ENCODE measurements at regions not wholly inside any gene's neighbourhood (a gene's known extent, or its start where the extent isn't known, plus 50 kb on each side); places are given as distances from the start of the nearest gene placed in this dataset.

GRCh38 chr5:175343308-175343707 is 100.7 kb downstream of the DRD1 start:
- TF ChIP-seq EZH2phosphoT487 (IDR thresholded peaks at IDR 0.05; ENCODE audit: borderline replicate concordance): no peak
- Histone ChIP-seq H2AFZ (ENCODE audit: low read length) (no peak overlapping the region), H3F3A (ENCODE audit: low read depth) (no peaks in the 10 kb centered on the region), H3K4me3 (ENCODE audit: low read length, poor library complexity, severe bottlenecking) (no peak overlapping the region), H3K9me3 (ENCODE audit: insufficient read depth, low read depth, low read length) (no peaks in the 10 kb centered on the region), H3K4me2 (ENCODE audit: low read depth, low read length, poor library complexity, severe bottlenecking) (no peak overlapping the region), H3K9ac (ENCODE audit: low read depth, low read length, poor library complexity, severe bottlenecking) (no peak overlapping the region), H3K36me3 (ENCODE audit: insufficient read depth, low read length) (no peaks in the 10 kb centered on the region), H3K27me3 (ENCODE audit: insufficient read depth, low read length, poor library complexity, severe bottlenecking) (no peaks in the 10 kb centered on the region), H3K9me2 (replicated peaks; ENCODE audit: low read depth, low read length) (no peaks in the 10 kb centered on the region), H4K20me1 (ENCODE audit: insufficient read depth, low read length, poor library complexity, severe bottlenecking) (no peaks in the 10 kb centered on the region), H3K4me1 (ENCODE audit: insufficient read depth, low read length, poor library complexity, severe bottlenecking) (no peaks in the 10 kb centered on the region), H3K79me2 (ENCODE audit: insufficient read depth, low read length) (no peaks in the 10 kb centered on the region)

GRCh38 chr5:175340180-175340579 is 103.8 kb downstream of the DRD1 start:
- H3K9me3 ChIP-seq (ENCODE audit: insufficient read depth, low read depth, low read length): no peaks in the 10 kb centered on the region
- no peak overlapping the region for H3K9ac ChIP-seq (ENCODE audit: low read depth, low read length, poor library complexity, severe bottlenecking)
- no peaks in the 10 kb centered on the region for H3K36me3 ChIP-seq (ENCODE audit: insufficient read depth, low read length)
- TF ChIP-seq CTCF (conservative IDR thresholded peaks at IDR 0.05; ENCODE audit: low read length) (no peak), EZH2phosphoT487 (IDR thresholded peaks at IDR 0.05; ENCODE audit: borderline replicate concordance) (no peak)
- no peaks in the 10 kb centered on the region for H3K4me1 ChIP-seq (ENCODE audit: insufficient read depth, low read length, poor library complexity, severe bottlenecking)
- H3K4me3 ChIP-seq (ENCODE audit: low read length, poor library complexity, severe bottlenecking): no peak overlapping the region
- no peaks in the 10 kb centered on the region for H3K79me2 ChIP-seq (ENCODE audit: insufficient read depth, low read length)
- H3K27me3 ChIP-seq (ENCODE audit: insufficient read depth, low read length, poor library complexity, severe bottlenecking): no peaks in the 10 kb centered on the region
- H2AFZ ChIP-seq (ENCODE audit: low read length): no peak overlapping the region
- no peaks in the 10 kb centered on the region for H4K20me1 ChIP-seq (ENCODE audit: insufficient read depth, low read length, poor library complexity, severe bottlenecking)
- no peaks in the 10 kb centered on the region for H3K9me2 ChIP-seq (replicated peaks; ENCODE audit: low read depth, low read length)
- H3F3A ChIP-seq (ENCODE audit: low read depth): no peaks in the 10 kb centered on the region
- H3K4me2 ChIP-seq (ENCODE audit: low read depth, low read length, poor library complexity, severe bottlenecking): no peak overlapping the region

GRCh38 chr5:175337680-175338079 is 106.3 kb downstream of the DRD1 start:
- Histone ChIP-seq H2AFZ (ENCODE audit: low read length) (no peak overlapping the region), H3K4me2 (ENCODE audit: low read depth, low read length, poor library complexity, severe bottlenecking) (no peak overlapping the region), H3K36me3 (ENCODE audit: insufficient read depth, low read length) (no peaks in the 10 kb centered on the region), H3F3A (ENCODE audit: low read depth) (no peaks in the 10 kb centered on the region), H3K4me3 (ENCODE audit: low read length, poor library complexity, severe bottlenecking) (no peak overlapping the region), H3K9ac (ENCODE audit: low read depth, low read length, poor library complexity, severe bottlenecking) (no peak overlapping the region), H3K27me3 (ENCODE audit: insufficient read depth, low read length, poor library complexity, severe bottlenecking) (no peaks in the 10 kb centered on the region), H3K79me2 (ENCODE audit: insufficient read depth, low read length) (no peaks in the 10 kb centered on the region), H3K9me2 (replicated peaks; ENCODE audit: low read depth, low read length) (no peaks in the 10 kb centered on the region), H3K4me1 (ENCODE audit: insufficient read depth, low read length, poor library complexity, severe bottlenecking) (no peaks in the 10 kb centered on the region), H4K20me1 (ENCODE audit: insufficient read depth, low read length, poor library complexity, severe bottlenecking) (no peaks in the 10 kb centered on the region), H3K9me3 (ENCODE audit: insufficient read depth, low read depth, low read length) (no peaks in the 10 kb centered on the region)
- TF ChIP-seq EZH2phosphoT487 (IDR thresholded peaks at IDR 0.05; ENCODE audit: borderline replicate concordance) (no peak), CTCF (conservative IDR thresholded peaks at IDR 0.05; ENCODE audit: low read length) (no peak)

GRCh38 chr5:175336781-175337180 is 107.2 kb downstream of the DRD1 start:
- Histone ChIP-seq H3K36me3 (ENCODE audit: insufficient read depth, low read length) (no peaks in the 10 kb centered on the region), H3K4me3 (ENCODE audit: low read length, poor library complexity, severe bottlenecking) (no peak overlapping the region), H3K9me3 (ENCODE audit: insufficient read depth, low read depth, low read length) (no peaks in the 10 kb centered on the region), H3K4me1 (ENCODE audit: insufficient read depth, low read length, poor library complexity, severe bottlenecking) (no peaks in the 10 kb centered on the region), H3K79me2 (ENCODE audit: insufficient read depth, low read length) (no peaks in the 10 kb centered on the region), H4K20me1 (ENCODE audit: insufficient read depth, low read length, poor library complexity, severe bottlenecking) (no peaks in the 10 kb centered on the region), H3K9me2 (replicated peaks; ENCODE audit: low read depth, low read length) (no peaks in the 10 kb centered on the region), H3K4me2 (ENCODE audit: low read depth, low read length, poor library complexity, severe bottlenecking) (no peak overlapping the region), H3K9ac (ENCODE audit: low read depth, low read length, poor library complexity, severe bottlenecking) (no peak overlapping the region), H2AFZ (ENCODE audit: low read length) (no peak overlapping the region), H3F3A (ENCODE audit: low read depth) (no peaks in the 10 kb centered on the region), H3K27me3 (ENCODE audit: insufficient read depth, low read length, poor library complexity, severe bottlenecking) (no peaks in the 10 kb centered on the region)
- TF ChIP-seq CTCF (conservative IDR thresholded peaks at IDR 0.05; ENCODE audit: low read length) (no peak), EZH2phosphoT487 (IDR thresholded peaks at IDR 0.05; ENCODE audit: borderline replicate concordance) (no peak)
